Ecto neural progenitor cell (in vitro differentiated cells): ENCODE measurements at regions not wholly inside any gene's neighbourhood (a gene's known extent, or its start where the extent isn't known, plus 50 kb on each side); places are given as distances from the start of the nearest gene placed in this dataset.
"Not testable (repeated sequence)": the region's sequence is repeated elsewhere in the genome, so short reads cannot be mapped to it uniquely, and the experiment has no call there.

Source experiments
- DNase-seq: peaks from one replicate; pipeline ENCODE4 v3.0.0-alpha.2; 2018; ENCODE audit warnings: low spot score

- not testable (repeated sequence) for DNase-seq
These were observed 306.2 kb downstream of the PPP4R3C start for GRCh38 chrX:27156921-27157320.

GRCh38 chrX:27136325-27136724, 326.8 kb downstream of the PPP4R3C start:
- DNase-seq: no peak

DNA sequence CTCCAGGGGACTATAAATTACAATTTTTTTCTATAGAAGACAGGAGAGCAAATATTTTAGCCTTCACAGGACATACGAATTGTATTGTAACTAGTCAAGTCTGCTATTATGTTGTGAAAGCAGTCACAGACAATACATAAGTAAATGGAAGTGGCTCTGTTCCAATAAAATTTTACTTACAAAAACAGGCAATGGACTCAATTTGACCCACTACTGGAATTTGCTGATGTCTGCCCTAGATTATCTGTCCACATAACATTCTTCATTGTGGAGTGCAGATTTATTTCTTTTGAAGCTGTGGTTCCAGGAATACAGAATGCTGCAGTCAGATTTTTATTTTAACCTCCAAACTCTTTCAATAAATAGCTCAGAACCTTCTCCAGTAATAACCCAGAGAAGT, 330.3 kb downstream of the PPP4R3C start:
- DNase-seq: no peak

- DNase-seq: not testable (repeated sequence)
These were observed 376.0 kb downstream of the PPP4R3C start for GRCh38 chrX:27087176-27087575.

GRCh38 chrX:27086237-27086636, 376.9 kb downstream of the PPP4R3C start:
- DNase-seq: no peak

DNA sequence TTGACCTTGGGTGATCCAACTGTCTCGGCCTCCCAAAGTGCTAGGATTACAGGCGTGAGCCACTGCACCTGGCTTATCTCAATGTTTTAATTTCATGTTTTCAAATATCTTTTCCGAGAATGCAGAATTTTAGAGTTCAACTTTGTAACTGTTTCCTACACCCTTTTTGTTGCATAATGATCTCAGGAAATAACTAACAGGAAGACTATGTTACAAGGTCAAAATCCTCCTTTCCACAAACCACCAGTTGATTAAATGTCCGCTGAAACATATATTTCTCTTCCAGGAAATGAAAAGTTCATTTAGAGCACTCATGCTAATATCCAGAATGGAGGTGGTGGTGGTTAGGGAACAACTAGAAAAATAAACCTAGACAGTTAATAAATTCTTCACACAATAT, 377.8 kb downstream of the PPP4R3C start:
- no peak for DNase-seq

GRCh38 chrX:27078371-27078770, 384.8 kb downstream of the PPP4R3C start:
- DNase-seq: no peak

- DNase-seq: no peak
These were observed 405.3 kb downstream of the PPP4R3C start for GRCh38 chrX:27057883-27058282.

- no peak for DNase-seq
These were observed 423.8 kb downstream of the PPP4R3C start for GRCh38 chrX:27039332-27039731.

DNA sequence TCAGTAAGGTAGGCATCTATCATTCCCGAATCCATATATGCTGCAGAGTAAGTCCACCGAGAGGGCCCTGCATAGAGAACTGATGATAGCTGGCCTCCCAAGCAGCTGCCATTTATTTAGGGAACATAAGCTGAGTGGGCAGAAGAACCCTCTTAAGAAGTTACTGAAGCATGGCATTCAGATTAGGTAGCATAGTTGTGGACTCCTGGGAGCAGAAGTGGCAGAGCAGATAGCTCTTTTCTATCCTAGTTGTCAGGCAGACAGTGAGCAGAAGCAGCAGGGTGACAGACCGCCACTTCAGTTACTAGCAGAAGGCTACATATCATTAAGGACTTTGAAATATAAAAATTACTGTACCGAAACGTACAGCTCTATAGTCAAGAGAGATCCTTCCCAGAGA, 454.7 kb downstream of the PPP4R3C start:
- no peak for DNase-seq

DNA sequence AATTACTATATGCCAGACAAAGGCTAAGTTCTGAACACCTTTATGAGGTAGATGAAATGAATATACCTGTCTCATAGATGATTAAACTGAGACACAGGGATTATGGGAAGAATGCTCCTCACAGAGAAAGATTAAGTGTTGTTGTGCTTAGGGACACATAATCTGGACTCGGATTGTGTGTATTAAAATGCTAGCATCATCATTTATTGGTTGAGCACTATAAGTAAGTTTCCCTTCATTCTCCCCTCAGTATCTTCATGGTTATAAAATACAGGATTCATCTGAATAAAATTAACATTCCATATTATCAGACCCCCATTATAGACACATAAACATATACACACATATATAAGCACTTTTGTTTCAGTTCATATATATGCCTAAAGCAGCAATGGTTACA, 463.5 kb downstream of the PPP4R3C start:
- DNase-seq: no peak

GRCh38 chrX:26958261-26958660, 504.9 kb downstream of the PPP4R3C start:
- DNase-seq: no peak

GRCh38 chrX:26954029-26954428, 509.1 kb downstream of the PPP4R3C start:
- no peak for DNase-seq

- DNase-seq: no peak
These were observed 510.9 kb downstream of the PPP4R3C start for GRCh38 chrX:26952213-26952612.

DNA sequence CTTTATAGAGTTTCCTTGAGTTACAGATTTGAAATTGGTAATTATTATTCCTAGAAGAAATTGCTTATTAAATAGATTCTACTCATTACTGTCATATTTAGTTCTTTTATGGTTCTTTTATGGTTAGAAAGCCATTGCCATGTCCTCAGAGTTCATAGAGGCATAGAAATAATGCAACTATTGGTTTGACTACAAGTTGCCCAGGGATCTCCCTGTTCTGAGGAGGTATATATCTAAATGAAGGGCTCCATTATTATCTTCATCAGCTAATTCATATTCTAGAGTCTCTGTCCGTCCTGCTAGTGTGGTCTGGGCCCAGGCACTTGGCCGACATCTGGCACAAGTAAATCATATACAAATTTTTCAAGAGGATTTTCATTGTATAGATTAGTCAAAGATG, 535.7 kb downstream of the PPP4R3C start:
- DNase-seq: no peak

DNA sequence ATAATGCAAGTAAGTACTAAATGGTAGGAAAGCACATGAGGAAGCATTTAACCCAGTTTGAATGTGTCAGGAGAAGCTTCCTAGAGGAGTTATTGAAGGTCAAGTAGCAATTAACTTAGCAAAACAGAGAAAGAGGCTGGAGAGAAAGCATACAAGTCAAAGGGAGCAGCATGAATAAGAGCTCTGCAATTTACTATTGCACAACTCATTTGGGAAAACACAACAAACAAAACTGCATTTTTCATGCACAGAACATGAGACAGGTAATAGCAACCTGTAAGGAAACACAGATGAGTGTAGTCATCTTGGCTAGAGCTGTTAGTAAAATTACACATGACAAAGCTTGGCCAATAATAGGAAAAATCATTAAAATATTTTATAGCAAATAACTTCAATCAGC, 538.1 kb downstream of the PPP4R3C start:
- no peak for DNase-seq

- DNase-seq: no peak
These were observed 540.9 kb downstream of the PPP4R3C start for GRCh38 chrX:26922278-26922677.

- no peak for DNase-seq
These were observed 544.5 kb downstream of the PPP4R3C start for GRCh38 chrX:26918631-26919030.

GRCh38 chrX:26916991-26917390, 546.1 kb downstream of the PPP4R3C start:
- no peak for DNase-seq

- no peak for DNase-seq
These were observed 548.1 kb downstream of the PPP4R3C start for GRCh38 chrX:26915064-26915463.

- no peak for DNase-seq
These were observed 548.9 kb downstream of the PPP4R3C start for GRCh38 chrX:26914232-26914631.

- not testable (repeated sequence) for DNase-seq
These were observed 551.4 kb downstream of the PPP4R3C start for GRCh38 chrX:26911785-26912184.

DNA sequence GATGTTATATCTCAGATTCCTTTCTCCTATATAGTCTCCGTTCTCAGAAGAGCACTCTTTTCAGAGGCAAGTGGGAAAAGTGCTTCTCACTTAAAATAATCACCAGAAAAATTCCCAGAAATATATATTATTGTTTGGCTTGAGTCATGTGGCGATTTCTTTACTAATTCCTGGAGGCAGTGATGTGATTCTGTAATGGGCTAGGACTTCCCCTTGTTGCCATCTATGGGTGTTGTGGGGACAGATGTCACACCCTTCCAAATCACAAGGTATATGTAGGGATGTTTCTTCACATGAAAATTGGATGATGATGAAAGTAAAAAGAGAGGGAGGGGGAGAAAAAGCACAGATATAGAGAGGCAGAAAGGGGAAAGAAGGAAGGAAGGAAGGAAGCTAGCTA, 553.4 kb downstream of the PPP4R3C start:
- no peak for DNase-seq

GRCh38 chrX:26908218-26908617, 554.9 kb downstream of the PPP4R3C start:
- DNase-seq: no peak

- no peak for DNase-seq
These were observed 573.6 kb downstream of the PPP4R3C start for GRCh38 chrX:26889574-26889973.
